ENCODE measurements at regions not wholly inside any gene's neighbourhood (a gene's known extent, or its start where the extent isn't known, plus 50 kb on each side); places are given as distances from the start of the nearest gene placed in this dataset.

- DNase-seq (ENCODE audit: low read depth): no peak
- H3K27me3 ChIP-seq (ENCODE audit: control insufficient read depth, insufficient read depth, low read length): no peaks in the 10 kb centered on the region
- H3K4me3 ChIP-seq (ENCODE audit: low read depth, low read length): no peak overlapping the region
- no peaks in the 10 kb centered on the region for H3K36me3 ChIP-seq (ENCODE audit: control insufficient read depth, insufficient read depth, low read length)
- TF ChIP-seq CTCF (IDR thresholded peaks at IDR 0.05; ENCODE audit: insufficient read depth, low read length, poor library complexity, severe bottlenecking): no peak
Observed at GRCh38 chr7:41125343-41125742, 577.5 kb downstream of the INHBA start.

DNA sequence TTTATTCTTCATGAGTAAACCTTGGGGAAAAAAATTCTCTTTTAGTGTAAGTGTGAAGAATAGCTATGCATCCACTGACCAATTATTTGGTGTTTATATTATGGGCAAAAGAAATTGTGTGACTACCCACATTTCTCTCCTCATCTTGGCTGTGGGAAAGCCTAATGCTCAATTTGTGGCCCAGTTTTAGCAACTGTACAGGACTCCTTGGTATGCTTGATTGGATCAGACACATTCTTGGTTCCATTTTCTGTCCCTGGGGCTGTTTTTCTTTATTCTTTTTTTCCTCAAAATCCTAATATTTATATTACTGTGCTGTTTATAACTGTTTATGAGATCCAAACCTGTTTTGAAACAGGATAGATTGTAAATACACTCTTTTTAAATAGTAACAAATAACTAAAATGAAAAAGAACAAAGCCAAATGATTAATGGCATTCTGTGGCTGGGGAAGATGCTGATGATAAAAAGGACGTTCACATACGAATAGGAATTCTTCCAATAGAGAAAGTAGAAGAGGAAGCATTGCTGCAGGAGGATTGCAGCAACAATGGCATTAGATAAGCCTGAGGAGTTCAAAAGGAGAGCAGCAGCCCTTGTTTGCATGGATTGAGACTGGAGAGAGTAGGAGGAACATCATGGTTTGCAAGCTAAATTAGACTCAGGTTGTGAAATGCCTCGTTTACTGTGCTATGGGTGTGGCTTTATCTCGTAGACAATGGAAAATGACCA, 580.5 kb downstream of the INHBA start:
- DNase-seq (ENCODE audit: low read depth): no peak
- no peak overlapping the region for H3K4me3 ChIP-seq (ENCODE audit: low read depth, low read length)
- no peaks in the 10 kb centered on the region for H3K27me3 ChIP-seq (ENCODE audit: control insufficient read depth, insufficient read depth, low read length)
- H3K36me3 ChIP-seq (ENCODE audit: control insufficient read depth, insufficient read depth, low read length): no peaks in the 10 kb centered on the region
- no peak for TF ChIP-seq CTCF (IDR thresholded peaks at IDR 0.05; ENCODE audit: insufficient read depth, low read length, poor library complexity, severe bottlenecking)

DNA sequence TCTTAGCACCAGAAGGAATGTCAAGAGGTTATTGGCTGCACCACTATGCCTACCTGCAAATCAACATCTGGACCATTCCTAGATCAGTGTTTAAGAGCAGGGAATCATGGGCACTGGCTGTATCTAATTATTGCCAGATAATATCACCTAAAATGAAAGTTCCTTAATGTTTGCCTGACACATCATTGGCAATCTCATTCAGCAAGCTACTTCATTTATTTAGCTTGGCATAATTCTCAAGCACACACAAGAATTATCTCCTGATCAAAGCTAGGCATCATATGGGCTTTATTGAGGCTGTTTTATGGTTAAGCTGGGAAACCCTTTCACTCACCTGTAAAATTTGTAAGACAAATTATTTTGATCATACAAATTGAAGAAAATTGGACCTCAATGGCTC, 581.7 kb downstream of the INHBA start:
- DNase-seq (ENCODE audit: low read depth): no peak
- Histone ChIP-seq H3K27me3 (ENCODE audit: control insufficient read depth, insufficient read depth, low read length) (no peaks in the 10 kb centered on the region), H3K36me3 (ENCODE audit: control insufficient read depth, insufficient read depth, low read length) (no peaks in the 10 kb centered on the region), H3K4me3 (ENCODE audit: low read depth, low read length) (no peak overlapping the region)
- no peak for TF ChIP-seq CTCF (IDR thresholded peaks at IDR 0.05; ENCODE audit: insufficient read depth, low read length, poor library complexity, severe bottlenecking)

DNA sequence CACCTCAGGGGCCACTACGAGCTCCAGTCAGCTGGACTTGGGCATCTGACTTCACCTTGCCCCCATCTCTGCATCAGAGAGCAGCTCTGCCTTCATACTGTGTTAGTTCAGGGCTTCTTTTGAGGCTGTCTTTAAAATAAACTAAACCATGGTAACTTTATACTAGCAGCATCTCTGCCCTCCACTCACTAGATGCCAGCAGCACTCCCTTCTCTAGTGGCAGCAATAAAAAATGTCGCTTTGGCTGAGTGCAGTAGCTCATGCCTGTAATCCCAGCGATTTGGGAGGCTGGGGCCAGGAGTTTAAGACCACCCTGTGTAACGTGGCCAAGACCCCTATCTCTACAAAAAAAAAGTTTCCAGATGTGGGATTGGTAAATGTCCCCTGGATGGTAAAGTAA, 584.4 kb downstream of the INHBA start:
- TF ChIP-seq CTCF (IDR thresholded peaks at IDR 0.05; ENCODE audit: insufficient read depth, low read length, poor library complexity, severe bottlenecking): no peak
- Histone ChIP-seq H3K4me3 (ENCODE audit: low read depth, low read length) (no peak overlapping the region), H3K36me3 (ENCODE audit: control insufficient read depth, insufficient read depth, low read length) (no peaks in the 10 kb centered on the region), H3K27me3 (ENCODE audit: control insufficient read depth, insufficient read depth, low read length) (no peaks in the 10 kb centered on the region)
- DNase-seq (ENCODE audit: low read depth): no peak

- Histone ChIP-seq H3K4me3 (ENCODE audit: low read depth, low read length) (no peak overlapping the region), H3K36me3 (ENCODE audit: control insufficient read depth, insufficient read depth, low read length) (no peaks in the 10 kb centered on the region), H3K27me3 (ENCODE audit: control insufficient read depth, insufficient read depth, low read length) (no peaks in the 10 kb centered on the region)
- no peak for DNase-seq (ENCODE audit: low read depth)
- TF ChIP-seq CTCF (IDR thresholded peaks at IDR 0.05; ENCODE audit: insufficient read depth, low read length, poor library complexity, severe bottlenecking): no peak
Observed at GRCh38 chr7:41117431-41117830, 585.5 kb downstream of the INHBA start.

DNA sequence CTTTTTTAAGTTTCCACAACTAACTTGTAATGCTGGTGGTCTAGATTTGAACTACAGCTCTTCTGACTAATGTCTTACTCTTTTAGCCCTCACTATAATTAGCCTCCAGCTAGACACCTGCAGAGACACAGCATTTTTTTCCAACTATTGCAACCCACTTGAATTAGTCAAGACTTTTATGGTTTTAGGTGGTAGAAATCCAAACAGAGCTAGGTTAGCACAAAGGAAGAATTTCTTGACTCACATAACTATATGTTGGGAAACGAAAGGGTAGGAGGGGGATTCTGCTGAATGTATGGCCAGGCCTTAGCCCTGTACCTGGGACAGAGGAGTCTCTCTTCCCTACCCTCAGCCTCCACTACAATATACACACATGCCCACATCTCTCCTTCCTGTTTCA, 586.1 kb downstream of the INHBA start:
- peak; percentile 44 for DNase-seq (ENCODE audit: low read depth)
- Histone ChIP-seq H3K27me3 (ENCODE audit: control insufficient read depth, insufficient read depth, low read length) (no peaks in the 10 kb centered on the region), H3K4me3 (ENCODE audit: low read depth, low read length) (no peak overlapping the region), H3K36me3 (ENCODE audit: control insufficient read depth, insufficient read depth, low read length) (no peaks in the 10 kb centered on the region)
- no peak for TF ChIP-seq CTCF (IDR thresholded peaks at IDR 0.05; ENCODE audit: insufficient read depth, low read length, poor library complexity, severe bottlenecking)

All from kidney epithelial cell (primary cell).